ENCODE measurements at regions not wholly inside any gene's neighbourhood (a gene's known extent, or its start where the extent isn't known, plus 50 kb on each side); places are given as distances from the start of the nearest gene placed in this dataset.

DNA sequence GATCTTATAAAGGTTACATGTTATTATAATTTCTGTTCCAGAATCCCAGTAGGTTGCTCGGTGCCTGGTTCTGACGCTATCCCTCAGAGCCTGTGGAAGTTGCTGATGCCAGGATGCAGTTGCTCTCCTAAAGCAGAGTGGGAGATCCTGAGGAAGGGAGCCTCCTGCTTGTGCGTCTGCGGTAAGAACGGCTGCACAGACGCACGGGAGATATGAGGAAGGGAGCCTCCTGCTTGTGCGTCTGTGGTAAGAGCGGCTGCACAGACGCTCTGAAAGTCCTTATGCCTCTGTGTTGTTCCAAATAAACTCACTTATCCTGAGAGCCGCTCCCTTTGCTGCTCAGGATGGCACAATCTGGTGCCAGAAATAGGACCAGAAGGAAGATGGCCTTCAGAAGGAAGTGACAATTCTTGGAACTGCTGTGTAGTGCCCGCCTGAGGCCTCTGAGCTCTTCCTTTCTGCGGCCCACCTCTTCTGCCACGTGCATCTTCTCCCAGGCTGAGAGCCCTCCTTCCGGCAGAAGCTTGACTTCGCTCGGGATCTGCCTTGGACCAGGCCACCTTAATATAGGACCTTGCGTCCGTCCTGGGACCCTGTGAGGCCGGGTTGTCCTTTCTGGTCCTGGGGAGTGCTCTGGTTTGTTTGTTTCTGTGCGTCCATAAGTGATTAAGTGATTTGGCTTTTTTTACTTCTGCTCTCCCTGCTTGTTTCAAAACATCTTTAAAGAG lies 89.5 kb downstream of the RTP5 start:
- intact Hi-C loops (cut with DNase I; ENCODE audit: low total_unique reads) = no loop called here
- no peak overlapping the region for H3K4me3 ChIP-seq (ENCODE audit: low read depth, poor library complexity, severe bottlenecking)
- peak in 1 of 2 donors; percentile 67 for DNase-seq (ENCODE audit: low spot score in 2 of 2)
- TF ChIP-seq POLR2A (IDR thresholded peaks at IDR 0.05) (no peak), CTCF (IDR thresholded peaks at IDR 0.05) (no peak)
- 89 to 92% methylated on average over 21 of the region's 21 CpGs for WGBS, 2 donors

DNA sequence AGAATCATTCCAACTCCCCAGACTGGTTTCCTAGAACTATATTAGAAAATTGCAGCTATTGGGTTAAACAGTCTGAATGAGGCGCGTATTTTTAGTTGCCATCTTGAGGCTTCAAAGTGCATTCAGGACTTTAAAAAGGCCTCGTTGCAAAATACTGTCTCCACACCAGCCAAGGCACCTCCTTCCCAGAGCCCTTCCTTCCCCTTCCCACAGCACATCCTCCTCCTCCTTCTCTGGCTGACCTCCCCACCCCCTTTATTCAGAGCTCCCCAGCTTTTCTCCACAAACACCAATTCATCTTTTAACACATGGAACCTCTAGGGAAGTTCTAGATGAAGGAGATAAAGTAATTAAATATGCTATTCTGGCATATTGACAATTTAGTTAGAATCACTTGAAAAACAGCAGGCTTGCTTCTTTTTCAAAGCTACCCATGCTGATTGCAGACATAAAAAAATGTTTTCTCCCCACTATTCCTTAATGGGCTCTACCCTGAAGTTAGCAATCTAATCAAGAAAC lies 90.3 kb downstream of the RTP5 start:
- peak in 1 of 2 donors; percentile 46 for DNase-seq (ENCODE audit: low spot score in 2 of 2)
- TF ChIP-seq CTCF (IDR thresholded peaks at IDR 0.05) (no peak), POLR2A (IDR thresholded peaks at IDR 0.05) (no peak)

DNA sequence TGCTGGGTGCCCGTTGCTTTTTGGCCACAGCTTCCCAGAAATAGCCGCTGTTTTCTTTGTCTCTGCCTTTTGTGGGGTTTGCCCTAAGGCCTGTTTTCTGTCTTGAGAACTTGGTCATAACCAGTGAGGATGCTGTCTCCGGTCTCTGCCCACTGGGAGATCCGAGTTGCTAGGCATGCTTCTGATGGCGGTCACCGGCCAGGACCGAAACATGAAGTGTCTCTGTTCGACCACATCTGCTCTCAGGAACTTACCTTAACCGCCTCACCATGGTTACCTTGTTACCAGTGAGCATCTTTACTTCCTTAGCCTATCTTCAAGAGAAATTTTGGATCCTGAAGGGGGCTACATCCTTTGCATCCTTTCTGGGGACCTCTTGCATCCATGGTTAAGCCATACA lies 91.9 kb downstream of the RTP5 start:
- intact Hi-C loops (cut with DNase I; ENCODE audit: low total_unique reads) = no loop called here
- TF ChIP-seq CTCF (IDR thresholded peaks at IDR 0.05) (no peak), POLR2A (IDR thresholded peaks at IDR 0.05) (no peak)
- WGBS, 2 donors = 87 to 94% methylated on average over 9 of the region's 9 CpGs
- DNase-seq (ENCODE audit: low spot score in 2 of 2) = no peak
- no peak overlapping the region for H3K4me3 ChIP-seq (ENCODE audit: low read depth, poor library complexity, severe bottlenecking)

More for the DNA sequence above, 90.3 kb downstream of the RTP5 start:
- 57 to 60% methylated on average over 3 of the region's 3 CpGs for WGBS, 2 donors
- intact Hi-C loops (cut with DNase I; ENCODE audit: low total_unique reads) = no loop called here
- H3K4me3 ChIP-seq (ENCODE audit: low read depth, poor library complexity, severe bottlenecking) = no peak overlapping the region

- no peak for DNase-seq (ENCODE audit: low spot score in 2 of 2)
- intact Hi-C loops (cut with DNase I; ENCODE audit: low total_unique reads) = no loop called here
- no peak overlapping the region for H3K4me3 ChIP-seq (ENCODE audit: low read depth, poor library complexity, severe bottlenecking)
- TF ChIP-seq POLR2A (IDR thresholded peaks at IDR 0.05) (no peak), CTCF (IDR thresholded peaks at IDR 0.05) (no peak)
- WGBS, 2 donors = 89 to 92% methylated on average over 7 of the region's 7 CpGs
Observed at GRCh38 chr2:241964133-241964532, 94.6 kb downstream of the RTP5 start.

DNA sequence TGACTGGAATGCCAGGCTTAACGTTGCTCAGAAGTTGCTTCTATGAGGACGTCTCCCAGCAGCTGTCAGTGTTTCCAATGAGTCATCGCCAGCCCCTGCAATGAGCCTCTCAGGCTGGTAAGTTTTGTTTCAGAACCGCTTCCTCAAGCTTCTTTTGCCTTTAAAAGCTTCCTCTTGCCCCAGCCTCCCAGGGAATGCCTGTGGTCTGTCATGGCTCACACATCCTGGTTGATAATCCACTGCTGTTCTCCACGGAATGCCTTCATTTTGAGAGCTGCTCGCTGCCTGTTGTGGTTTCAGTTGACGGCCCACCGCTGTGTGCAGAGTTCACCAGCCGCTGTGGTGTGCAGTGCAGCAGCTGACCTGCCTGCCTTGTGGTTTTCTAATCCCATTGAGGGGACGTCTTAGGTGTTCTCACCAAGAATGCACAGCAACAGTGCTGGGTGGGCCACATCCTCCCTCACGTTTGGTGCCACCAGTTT lies 96.4 kb downstream of the RTP5 start:
- TF ChIP-seq POLR2A (IDR thresholded peaks at IDR 0.05) (no peak), CTCF (IDR thresholded peaks at IDR 0.05) (no peak)
- intact Hi-C loops (cut with DNase I; ENCODE audit: low total_unique reads) = no loop called here
- DNase-seq (ENCODE audit: low spot score in 2 of 2) = peak in 1 of 2 donors; percentile 45
- H3K4me3 ChIP-seq (ENCODE audit: low read depth, poor library complexity, severe bottlenecking) = no peak overlapping the region
- WGBS, 2 donors = 39 to 54% methylated on average over 11 of the region's 11 CpGs

All from lower leg skin (tissue), 4 donors.